Mesenchymal stem cell (in vitro differentiated cells and primary cell): ENCODE measurements at regions not wholly inside any gene's neighbourhood (a gene's known extent, or its start where the extent isn't known, plus 50 kb on each side); places are given as distances from the start of the nearest gene placed in this dataset.
"Not testable (repeated sequence)": the region's sequence is repeated elsewhere in the genome, so short reads cannot be mapped to it uniquely, and the experiment has no call there.

Experiments
- DNase-seq: peaks from one replicate; pipeline ENCODE4 v3.0.0-alpha.2; 2013
- H2AFZ ChIP-seq: one replicate; pipeline ENCODE4 v1.6.1; 2013; ENCODE audit warnings: low read depth, mild to moderate bottlenecking, control low read depth, inconsistent platforms, low read length, moderate library complexity
- H2AK5ac ChIP-seq: 2 replicates; pipeline ENCODE4 v1.6.1; 2013; ENCODE audit warnings: low read length, moderate library complexity, mild to moderate bottlenecking, inconsistent platforms; ENCODE audit not compliant: severe bottlenecking
- H2BK120ac ChIP-seq: one replicate; pipeline ENCODE4 v1.6.1; 2013; ENCODE audit warnings: low read depth, mild to moderate bottlenecking, inconsistent platforms, low read length, moderate library complexity
- H2BK12ac ChIP-seq, 2 experiments: one replicate each; pipeline ENCODE4 v1.6.1; 2013; ENCODE audit warnings: inconsistent platforms in 2 of 2, low read length in 2 of 2, mild to moderate bottlenecking in 2 of 2, moderate library complexity in 2 of 2, control low read depth in 1 of 2
- H2BK15ac ChIP-seq: one replicate; pipeline ENCODE4 v1.6.1; 2013; ENCODE audit warnings: mild to moderate bottlenecking, low read depth, inconsistent platforms; ENCODE audit not compliant: poor library complexity, severe bottlenecking
- H2BK5ac ChIP-seq: 2 replicates; pipeline ENCODE4 v1.6.1; 2013; ENCODE audit warnings: low read depth, mild to moderate bottlenecking, low read length, control low read depth, inconsistent platforms; ENCODE audit not compliant: poor library complexity, severe bottlenecking
- H3K14ac ChIP-seq, 2 experiments: one replicate each; pipeline ENCODE4 v1.6.1; 2013; ENCODE audit warnings: inconsistent platforms in 2 of 2, low read length in 2 of 2, control low read depth in 1 of 2, mild to moderate bottlenecking in 1 of 2, moderate library complexity in 1 of 2
- H3K18ac ChIP-seq, 2 experiments: one replicate each; pipeline ENCODE4 v1.6.1; 2013; ENCODE audit warnings: inconsistent platforms in 2 of 2, low read length in 2 of 2, control low read depth in 1 of 2, low read depth in 1 of 2, mild to moderate bottlenecking in 1 of 2
- H3K23ac ChIP-seq, 2 experiments: one replicate each; pipeline ENCODE4 v1.6.1; 2013; ENCODE audit warnings: inconsistent platforms in 2 of 2, low read length in 2 of 2, mild to moderate bottlenecking in 2 of 2, moderate library complexity in 2 of 2, control low read depth in 1 of 2
- H3K27ac ChIP-seq: 2 replicates; pipeline ENCODE4 v1.5.1; 2013; ENCODE audit warnings: mild to moderate bottlenecking, moderate library complexity, low read length, control low read depth, inconsistent platforms; ENCODE audit not compliant: poor library complexity, severe bottlenecking
- H3K27me3 ChIP-seq, 2 experiments: 2 replicates each; pipeline versions ENCODE4 v1.6.1 to v1.7.0; 2013; ENCODE audit warnings: low read length in 2 of 2, mild to moderate bottlenecking in 2 of 2, moderate library complexity in 2 of 2, control low read depth in 1 of 2, inconsistent platforms in 1 of 2; ENCODE audit not compliant: control insufficient read depth in 1 of 2, insufficient read depth in 1 of 2
- H3K36me3 ChIP-seq, 2 experiments: 2 replicates each; pipeline versions ENCODE4 v1.6.1 to v1.7.0; 2013; ENCODE audit warnings: low read length in 2 of 2, control low read depth in 1 of 2, inconsistent platforms in 1 of 2, low read depth in 1 of 2, mild to moderate bottlenecking in 1 of 2; ENCODE audit not compliant: insufficient read depth in 2 of 2, control insufficient read depth in 1 of 2
- H3K4ac ChIP-seq, 2 experiments: one replicate each; pipeline ENCODE4 v1.6.1; 2013; ENCODE audit warnings: inconsistent platforms in 2 of 2, low read length in 2 of 2, mild to moderate bottlenecking in 2 of 2, moderate library complexity in 2 of 2, control low read depth in 1 of 2, low read depth in 1 of 2
- H3K4me1 ChIP-seq: 2 replicates; pipeline ENCODE4 v1.6.1; 2013; ENCODE audit warnings: low read depth, low read length, control low read depth; ENCODE audit not compliant: control insufficient read depth, insufficient read depth
- H3K4me2 ChIP-seq: 2 replicates; pipeline ENCODE4 v1.6.1; 2013; ENCODE audit warnings: low read length, mild to moderate bottlenecking, inconsistent platforms; ENCODE audit not compliant: poor library complexity, severe bottlenecking
- H3K4me3 ChIP-seq, 2 experiments: 2 replicates each; pipeline versions ENCODE4 v1.5.1 to v1.7.0; 2013; ENCODE audit warnings: low read length in 2 of 2, mild to moderate bottlenecking in 2 of 2, control low read depth in 1 of 2, low read depth in 1 of 2; ENCODE audit not compliant: insufficient read depth in 1 of 2
- H3K79me1 ChIP-seq: replicated peaks from 2 replicates; pipeline ENCODE4 v1.6.1; 2013; ENCODE audit warnings: mild to moderate bottlenecking, control low read depth, low read length, inconsistent platforms; ENCODE audit not compliant: poor library complexity, severe bottlenecking
- H3K9ac ChIP-seq: 2 replicates; pipeline ENCODE4 v1.7.0; 2013; ENCODE audit warnings: mild to moderate bottlenecking, low read length, moderate library complexity
- H3K9me3 ChIP-seq: 2 replicates; pipeline ENCODE4 v1.7.0; 2013; ENCODE audit warnings: mild to moderate bottlenecking, low read length; ENCODE audit not compliant: control insufficient read depth
- H4K8ac ChIP-seq: one replicate; pipeline ENCODE4 v1.6.1; 2013; ENCODE audit warnings: inconsistent platforms, mild to moderate bottlenecking, low read length, moderate library complexity
- H4K91ac ChIP-seq: one replicate; pipeline ENCODE4 v1.6.1; 2013; ENCODE audit warnings: mild to moderate bottlenecking, low read length, inconsistent platforms
- WGBS: methylation state at CpG from one replicate; pipeline ENCODE4 v1.1.7; 2013; ENCODE audit warnings: mixed read lengths; 5-methylcytosine and 5-hydroxymethylcytosine counted together

DNA sequence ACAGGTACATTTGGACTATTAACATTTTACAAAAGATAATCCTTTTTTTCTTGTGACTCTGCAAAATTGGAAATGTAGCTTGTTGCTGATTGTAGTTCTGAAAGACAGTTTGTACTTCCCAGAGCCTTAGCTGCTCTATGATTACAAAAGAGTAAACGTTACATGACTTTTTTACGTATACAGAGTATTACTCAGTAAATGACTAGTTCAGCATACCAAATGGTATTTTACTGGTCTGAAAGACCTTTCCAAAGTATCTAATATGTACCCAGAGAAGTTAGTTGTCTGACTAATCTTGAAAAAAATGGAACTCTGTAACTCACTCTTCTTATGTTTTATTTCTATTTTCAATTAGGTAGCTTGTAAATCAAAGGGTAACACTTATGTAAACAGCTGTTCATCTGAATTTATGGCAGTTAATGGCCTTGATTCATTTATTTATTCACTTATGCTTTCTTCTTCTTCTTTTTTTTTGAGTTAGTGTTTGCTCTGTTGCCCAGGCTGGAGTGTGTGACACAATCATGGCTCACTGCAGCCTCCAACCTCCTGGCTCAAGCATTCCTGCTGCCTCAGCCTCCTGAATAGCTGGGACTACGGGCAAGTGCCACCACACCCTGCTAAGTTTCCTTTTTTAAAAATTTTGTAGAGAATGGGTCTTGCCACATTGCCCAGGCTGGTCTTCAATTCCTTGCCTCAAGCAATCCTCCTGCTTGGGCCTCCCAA is 151.7 kb downstream of the C3orf38 start:
- Histone ChIP-seq H2AK5ac (no peak overlapping the region), H3K9me3 (no peaks in the 10 kb centered on the region), H3K27me3 (no peaks in the 10 kb centered on the region), H3K36me3 (no peaks in the 10 kb centered on the region), H3K18ac (no peak overlapping the region), H4K91ac (no peak overlapping the region), H3K4me3 (no peak overlapping the region), H2AFZ (no peak overlapping the region), H2BK5ac (no peak overlapping the region), H3K9ac (no peak overlapping the region), H3K79me1 (no peaks in the 10 kb centered on the region), H3K27ac (no peak overlapping the region), H3K4ac (no peak overlapping the region), H4K8ac (no peak overlapping the region), H3K23ac (no peak overlapping the region), H2BK120ac (no peak overlapping the region), H2BK15ac (no peak overlapping the region), H3K14ac (no peak overlapping the region), H3K4me2 (no peak overlapping the region), H3K4me1 (no peaks in the 10 kb centered on the region), H2BK12ac (no peak overlapping the region)
- peak; percentile 33 for DNase-seq
- no CpG with 5 or more reads among the region's 3 CpGs for WGBS

DNA sequence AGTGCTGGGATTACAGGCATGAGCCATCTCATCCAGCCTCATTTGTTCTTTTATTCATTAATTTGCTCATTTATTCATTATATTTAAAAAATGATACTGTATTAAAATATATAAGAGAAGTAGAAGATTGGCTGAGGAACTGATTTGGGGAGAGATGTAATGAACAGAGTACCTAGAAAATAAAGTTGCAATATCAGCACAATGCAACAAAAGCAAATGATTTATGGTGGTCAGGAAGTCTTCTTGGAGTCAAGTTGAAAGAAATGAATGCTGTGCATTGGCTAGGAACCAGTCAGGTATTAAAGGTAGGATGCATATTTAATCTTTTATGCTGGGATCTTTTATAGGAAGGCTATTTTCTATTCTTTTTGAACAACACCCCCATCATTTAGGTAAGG is 152.2 kb downstream of the C3orf38 start:
- H3K4me1 ChIP-seq: no peaks in the 10 kb centered on the region
- no peak overlapping the region for H3K4me2 ChIP-seq
- no peak overlapping the region for H3K14ac ChIP-seq

DNA sequence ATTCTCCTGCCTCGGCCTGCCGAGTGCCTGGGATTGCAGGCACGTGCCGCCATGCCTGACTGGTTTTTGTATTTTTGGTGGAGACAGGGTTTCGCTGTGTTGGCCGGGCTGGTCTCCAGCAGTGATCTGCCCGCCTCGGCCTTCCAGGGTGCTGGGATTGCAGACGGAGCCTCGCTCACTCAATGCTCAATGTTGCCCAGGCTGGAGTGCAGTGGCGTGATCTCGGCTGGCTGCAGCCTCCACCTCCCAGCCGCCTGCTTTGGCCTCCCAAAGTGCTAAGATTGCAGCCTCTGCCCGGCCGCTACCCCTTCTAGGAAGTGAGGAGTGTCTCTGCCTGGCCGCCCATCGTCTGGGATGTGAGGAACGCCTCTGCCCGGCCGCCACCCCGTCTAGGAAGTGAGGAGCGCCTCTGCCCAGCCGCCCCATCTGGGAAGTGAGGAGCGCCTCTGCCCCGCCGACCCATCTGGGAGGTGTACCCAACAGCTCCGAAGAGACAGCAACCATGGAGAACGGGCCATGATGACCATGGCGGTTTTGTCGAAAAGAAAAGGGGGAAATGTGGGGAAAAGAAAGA is 153.7 kb downstream of the C3orf38 start:
- H3K4me3 ChIP-seq, H3K14ac ChIP-seq, H3K4me2 ChIP-seq, H2BK12ac ChIP-seq, H3K27ac ChIP-seq, H2BK5ac ChIP-seq, H3K18ac ChIP-seq, H3K23ac ChIP-seq, H2BK120ac ChIP-seq, H3K36me3 ChIP-seq, H3K4ac ChIP-seq, H2AFZ ChIP-seq, H2BK15ac ChIP-seq, H2AK5ac ChIP-seq, H3K79me1 ChIP-seq, H4K8ac ChIP-seq, H3K27me3 ChIP-seq, H3K9me3 ChIP-seq, H4K91ac ChIP-seq, H3K9ac ChIP-seq, H3K4me1 ChIP-seq, DNase-seq: not testable (repeated sequence)
- 91% methylated on average over 25 of the region's 30 CpGs for WGBS

More for the DNA sequence above, 152.2 kb downstream of the C3orf38 start:
- no peak for DNase-seq
- Histone ChIP-seq H2BK15ac (no peak overlapping the region), H3K9ac (no peak overlapping the region), H3K27me3 (no peaks in the 10 kb centered on the region), H3K4me3 (no peak overlapping the region), H3K27ac (no peak overlapping the region), H3K4ac (no peak overlapping the region), H2BK12ac (no peak overlapping the region), H4K8ac (no peak overlapping the region), H2AK5ac (no peak overlapping the region), H2BK5ac (no peak overlapping the region), H3K9me3 (no peaks in the 10 kb centered on the region), H2AFZ (no peak overlapping the region), H3K23ac (no peak overlapping the region), H3K79me1 (no peaks in the 10 kb centered on the region), H3K36me3 (no peaks in the 10 kb centered on the region), H4K91ac (no peak overlapping the region), H2BK120ac (no peak overlapping the region), H3K18ac (no peak overlapping the region)

DNA sequence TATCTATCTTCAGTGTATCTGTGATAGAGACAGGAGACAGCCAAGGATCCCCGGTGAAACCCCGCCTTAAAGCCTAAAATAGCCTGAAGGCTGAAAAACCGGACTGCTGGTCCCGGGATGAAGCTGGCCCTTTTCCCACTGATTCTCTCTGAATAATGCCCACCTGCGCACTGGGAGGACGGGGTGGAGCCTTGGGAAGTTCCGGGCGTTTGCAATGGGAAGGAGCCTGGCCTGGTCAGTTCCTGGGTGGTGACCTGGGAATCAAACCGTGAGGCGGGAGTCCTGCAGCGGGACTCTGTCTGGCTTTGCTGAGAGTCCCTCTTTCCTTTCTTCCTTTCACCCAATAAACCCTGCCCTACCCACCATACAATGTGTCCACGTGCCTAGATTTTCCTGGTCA is 157.9 kb downstream of the C3orf38 start:
- H2BK5ac ChIP-seq: no peak overlapping the region
- no peak overlapping the region for H2AFZ ChIP-seq
- no peak overlapping the region for H3K23ac ChIP-seq
- no peak overlapping the region for H3K14ac ChIP-seq
- H3K4me1 ChIP-seq: no peaks in the 10 kb centered on the region
- H2BK15ac ChIP-seq: no peak overlapping the region
- H3K4ac ChIP-seq: no peak overlapping the region
- H2AK5ac ChIP-seq: no peak overlapping the region
- no peak overlapping the region for H4K8ac ChIP-seq
- H3K4me3 ChIP-seq: no peak overlapping the region
- no peak for DNase-seq
- H3K4me2 ChIP-seq: no peak overlapping the region
- H3K27me3 ChIP-seq: no peaks in the 10 kb centered on the region
- no peak overlapping the region for H2BK120ac ChIP-seq
- H2BK12ac ChIP-seq: no peak overlapping the region
- no peaks in the 10 kb centered on the region for H3K79me1 ChIP-seq
- H3K27ac ChIP-seq: no peak overlapping the region
- H3K36me3 ChIP-seq: no peaks in the 10 kb centered on the region
- no peaks in the 10 kb centered on the region for H3K9me3 ChIP-seq
- H3K18ac ChIP-seq: no peak overlapping the region
- H3K9ac ChIP-seq: no peak overlapping the region
- no peak overlapping the region for H4K91ac ChIP-seq
- 56% methylated on average over 12 of the region's 12 CpGs for WGBS
